ENCODE measurements at regions not wholly inside any gene's neighbourhood (a gene's known extent, or its start where the extent isn't known, plus 50 kb on each side); places are given as distances from the start of the nearest gene placed in this dataset.

- no peak for DNase-seq (ENCODE audit: low spot score)
Measured at GRCh38 chr5:74288448-74289108, 351.9 kb downstream of the ENC1 start.

- DNase-seq (ENCODE audit: low spot score) = no peak
Measured at GRCh38 chr5:74288038-74288437, 352.5 kb downstream of the ENC1 start.

DNA sequence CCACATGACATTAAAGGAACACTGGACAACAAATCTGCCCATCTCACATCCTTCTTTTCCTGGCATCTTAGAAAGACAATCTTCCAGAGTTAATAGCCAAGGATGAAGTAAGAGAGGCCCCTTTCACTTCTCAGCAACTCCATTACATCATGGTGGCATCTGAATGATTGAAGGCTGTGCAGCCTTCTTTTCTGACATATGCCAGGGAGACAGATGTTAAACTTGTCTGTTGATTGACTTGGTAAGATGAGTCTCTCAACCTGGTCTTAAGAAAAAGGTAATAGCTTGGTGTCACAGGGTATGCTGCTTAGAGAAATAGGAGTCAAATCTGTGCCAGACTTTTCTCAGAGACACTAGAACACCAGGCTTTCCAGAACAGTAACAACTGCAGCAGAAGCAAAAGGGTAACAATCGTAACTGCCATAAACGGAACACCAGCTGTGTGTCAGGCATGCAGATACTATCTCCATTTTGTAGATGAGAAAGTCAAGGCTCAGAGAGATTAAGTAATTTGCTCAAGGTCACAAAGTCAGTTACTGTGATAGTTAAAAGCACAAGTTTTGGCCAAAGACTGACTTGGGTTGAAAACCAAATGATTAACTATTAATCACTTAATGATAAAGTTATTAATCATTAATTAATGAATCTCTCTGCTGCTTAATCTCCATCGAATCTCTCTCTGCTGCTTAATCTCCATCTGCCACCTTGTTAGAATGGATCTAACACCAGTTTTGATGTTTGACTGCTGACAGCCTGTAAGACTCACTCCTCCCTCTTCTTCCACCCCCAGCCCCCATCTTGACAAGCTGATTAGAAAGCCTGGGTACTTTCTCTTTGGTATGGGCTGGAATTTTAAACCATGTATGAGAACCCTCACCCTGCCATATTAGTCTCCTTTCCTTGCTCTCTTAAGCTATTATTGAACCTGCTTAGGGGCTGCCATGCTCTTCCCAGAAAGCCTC, 353.5 kb downstream of the ENC1 start:
- no peak for DNase-seq (ENCODE audit: low spot score)

- no peak for DNase-seq (ENCODE audit: low spot score)
Measured at GRCh38 chr5:74285675-74286280, 354.8 kb downstream of the ENC1 start.

- no peak for DNase-seq (ENCODE audit: low spot score)
Measured at GRCh38 chr5:74282490-74282889, 358.0 kb downstream of the ENC1 start.

GRCh38 chr5:74281166-74281565, 359.4 kb downstream of the ENC1 start:
- no peak for DNase-seq (ENCODE audit: low spot score)

- DNase-seq (ENCODE audit: low spot score) = no peak
Measured at GRCh38 chr5:74280306-74280705, 360.2 kb downstream of the ENC1 start.

DNA sequence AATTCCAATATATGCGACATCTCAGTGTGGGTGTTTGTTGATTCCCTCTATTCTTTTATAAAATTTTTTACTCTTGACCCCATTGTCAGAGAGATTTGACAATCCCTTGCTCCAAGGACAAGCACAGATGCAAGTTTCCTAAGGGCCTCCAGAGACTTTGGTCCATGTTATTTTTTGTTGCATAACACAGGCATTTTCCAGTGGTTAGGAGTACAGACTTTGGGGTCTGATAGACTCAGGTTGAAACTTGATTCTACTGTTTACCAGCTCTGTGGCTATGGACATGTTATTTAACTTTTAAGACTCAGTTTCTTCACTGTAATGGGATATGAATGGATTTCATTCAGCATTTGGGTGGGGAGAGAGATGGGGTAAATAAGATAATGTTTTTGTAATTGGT, 361.3 kb downstream of the ENC1 start:
- DNase-seq (ENCODE audit: low spot score) = no peak

GRCh38 chr5:74277418-74277817, 363.1 kb downstream of the ENC1 start:
- DNase-seq (ENCODE audit: low spot score) = no peak

DNA sequence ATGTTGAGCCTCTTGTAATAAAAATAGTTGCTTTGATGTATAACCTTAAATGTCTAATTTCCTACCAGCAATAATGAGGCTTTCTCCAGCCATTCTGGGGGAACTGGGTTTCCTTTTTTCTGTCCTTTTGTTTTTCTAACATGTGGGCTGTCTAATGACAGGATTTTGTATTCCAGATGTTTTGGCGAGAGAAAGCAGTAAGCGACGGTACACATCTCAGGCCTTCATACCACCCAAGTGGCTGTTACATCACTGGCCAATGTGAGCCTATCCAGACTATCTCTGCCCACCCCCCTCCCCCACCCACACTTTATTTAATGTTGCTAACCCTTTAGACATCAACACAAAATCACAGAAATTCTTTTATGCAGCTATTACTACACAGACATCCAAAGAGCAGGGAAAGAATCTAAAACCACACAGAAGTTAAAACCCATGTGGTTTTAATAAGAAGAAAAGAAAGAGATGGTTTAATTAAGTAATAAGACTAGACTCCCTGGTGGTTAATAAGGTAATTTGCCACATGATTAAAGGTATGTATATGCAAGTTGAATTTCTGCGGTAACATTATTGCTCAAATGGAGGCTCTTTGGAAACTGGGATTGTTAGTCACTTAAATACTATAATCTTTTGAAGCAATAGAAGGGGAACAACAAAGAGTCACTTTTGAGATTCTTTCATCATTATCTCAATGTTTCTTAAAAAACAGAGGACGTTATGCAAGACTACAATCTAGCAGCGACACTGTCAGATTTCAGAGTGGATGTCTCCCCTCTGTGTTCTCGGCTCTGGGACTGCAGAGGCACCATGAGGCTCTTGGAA, 365.1 kb downstream of the ENC1 start:
- no peak for DNase-seq (ENCODE audit: low spot score)

DNA sequence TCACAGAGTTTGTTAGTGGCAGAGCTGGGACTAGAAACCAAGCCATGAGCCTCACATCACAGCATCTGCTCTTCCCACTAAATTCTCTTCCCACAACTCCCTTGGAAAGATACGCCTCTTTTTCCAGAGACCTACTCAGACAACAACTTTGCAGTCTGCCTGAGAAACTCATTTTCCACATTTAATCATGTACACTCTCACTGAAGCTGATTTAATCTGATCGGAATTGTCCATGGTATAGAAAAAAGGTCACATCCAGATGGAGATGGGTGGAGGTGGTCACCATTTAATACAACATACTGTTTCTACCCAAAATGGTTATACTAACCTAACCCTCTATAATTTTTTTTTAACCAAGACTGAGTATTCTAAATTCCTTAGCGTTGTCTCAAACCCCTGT, 366.2 kb downstream of the ENC1 start:
- no peak for DNase-seq (ENCODE audit: low spot score)

DNA sequence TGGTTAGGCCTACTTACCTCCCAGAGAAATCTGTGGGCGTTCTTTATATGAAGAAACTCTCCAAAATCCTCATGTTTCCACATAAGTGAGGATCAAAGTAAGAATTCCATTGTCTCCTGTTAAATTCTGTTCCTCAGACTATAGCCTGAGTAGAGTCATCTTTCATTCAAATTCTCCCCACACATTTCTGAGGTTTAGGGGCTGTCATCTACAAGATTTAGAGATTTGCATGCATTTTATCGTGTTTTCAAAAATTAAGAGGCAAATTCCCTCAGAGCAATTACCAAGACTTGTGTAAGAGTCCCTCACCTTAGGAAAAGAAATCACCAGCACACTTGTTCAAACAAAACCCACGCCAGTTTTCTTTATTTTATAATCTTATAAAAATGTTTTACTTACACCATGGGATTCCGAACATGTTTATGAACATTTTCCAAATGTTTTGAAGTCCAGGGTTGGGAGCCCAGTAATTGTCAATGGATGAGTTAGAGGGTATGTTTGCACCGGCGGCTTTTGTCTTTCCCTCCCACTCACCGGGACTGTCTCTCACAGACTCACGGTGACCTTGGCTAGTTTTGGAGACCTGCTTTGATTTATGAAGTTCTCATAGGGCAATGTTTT, 367.6 kb downstream of the ENC1 start:
- no peak for DNase-seq (ENCODE audit: low spot score)

- no peak for DNase-seq (ENCODE audit: low spot score)
Measured at GRCh38 chr5:74272024-74272775, 368.3 kb downstream of the ENC1 start.

DNA sequence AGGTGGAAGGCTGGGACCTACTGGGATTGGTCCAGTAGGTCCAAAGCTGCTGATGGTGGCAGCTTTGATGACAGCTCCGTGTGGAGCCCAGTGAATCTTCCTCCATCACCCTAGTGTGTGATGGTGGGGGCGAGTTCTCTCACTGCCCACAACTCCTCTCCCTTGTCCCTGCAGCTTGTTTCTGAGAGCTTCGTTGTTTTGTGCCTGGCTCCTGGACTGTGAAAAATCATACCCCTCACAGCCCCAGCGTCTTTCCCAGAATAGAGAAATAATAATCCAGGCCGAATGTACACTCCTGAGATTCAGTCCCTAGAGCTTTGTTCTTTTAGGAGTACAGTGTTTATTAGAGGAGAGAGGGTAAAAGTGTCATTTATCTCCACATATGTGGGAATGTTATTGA, 372.2 kb downstream of the ENC1 start:
- no peak for DNase-seq (ENCODE audit: low spot score)

GRCh38 chr5:74266836-74267235, 373.7 kb downstream of the ENC1 start:
- no peak for DNase-seq (ENCODE audit: low spot score)

GRCh38 chr5:74266132-74266531, 374.4 kb downstream of the ENC1 start:
- DNase-seq (ENCODE audit: low spot score) = no peak

- DNase-seq (ENCODE audit: low spot score) = no peak
Measured at GRCh38 chr5:74262544-74263207, 377.9 kb downstream of the ENC1 start.

- DNase-seq (ENCODE audit: low spot score) = no peak
Measured at GRCh38 chr5:74261866-74262265, 378.7 kb downstream of the ENC1 start.

- no peak for DNase-seq (ENCODE audit: low spot score)
Measured at GRCh38 chr5:74261421-74261820, 379.1 kb downstream of the ENC1 start.

GRCh38 chr5:74259572-74259971, 381.0 kb downstream of the ENC1 start:
- no peak for DNase-seq (ENCODE audit: low spot score)

Data from HuH-7.5 (cell line).